Rectal smooth muscle tissue (tissue), 1 donor: ENCODE measurements at regions not wholly inside any gene's neighbourhood (a gene's known extent, or its start where the extent isn't known, plus 50 kb on each side); places are given as distances from the start of the nearest gene placed in this dataset.

ENCODE experiments used
- H3K27ac ChIP-seq: one replicate; pipeline ENCODE4 v1.7.0; 2013; ENCODE audit warnings: low read depth, low read length, inconsistent platforms
- H3K27me3 ChIP-seq: one replicate; pipeline ENCODE4 v1.7.0; 2013; ENCODE audit warnings: low read length; ENCODE audit not compliant: control insufficient read depth, insufficient read depth
- H3K36me3 ChIP-seq: one replicate; pipeline ENCODE4 v1.7.0; 2013; ENCODE audit warnings: low read length; ENCODE audit not compliant: control insufficient read depth, insufficient read depth
- H3K4me1 ChIP-seq: one replicate; pipeline ENCODE4 v1.7.0; 2013; ENCODE audit warnings: low read length; ENCODE audit not compliant: control insufficient read depth, insufficient read depth
- H3K4me3 ChIP-seq: one replicate; pipeline ENCODE4 v1.7.0; 2013; ENCODE audit warnings: low read length
- H3K9ac ChIP-seq: one replicate; pipeline ENCODE4 v1.7.0; 2013; ENCODE audit warnings: low read length

DNA sequence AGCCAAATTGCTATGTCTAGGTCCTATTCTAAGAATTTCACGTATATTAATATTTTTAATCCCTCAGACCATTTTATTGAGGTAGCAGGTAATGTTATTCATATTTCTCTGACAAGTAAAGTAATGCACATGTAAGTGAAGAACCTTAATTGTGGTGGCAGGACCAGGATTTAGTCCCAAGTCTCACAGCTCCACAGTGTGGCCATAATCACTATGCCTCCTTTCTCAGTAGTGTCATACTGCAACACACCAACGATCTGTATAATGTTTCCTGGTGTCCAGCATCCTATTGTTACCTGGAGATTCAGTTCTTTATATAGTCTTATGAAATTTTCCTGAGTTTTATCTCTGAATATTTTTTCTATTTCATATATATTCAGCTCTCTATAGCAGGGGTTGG, 340.3 kb downstream of the OLFM4 start:
- Histone ChIP-seq H3K4me3 (no peak overlapping the region), H3K4me1 (no peaks in the 10 kb centered on the region), H3K9ac (no peak overlapping the region), H3K27ac (no peak overlapping the region), H3K27me3 (no peaks in the 10 kb centered on the region), H3K36me3 (no peaks in the 10 kb centered on the region)

DNA sequence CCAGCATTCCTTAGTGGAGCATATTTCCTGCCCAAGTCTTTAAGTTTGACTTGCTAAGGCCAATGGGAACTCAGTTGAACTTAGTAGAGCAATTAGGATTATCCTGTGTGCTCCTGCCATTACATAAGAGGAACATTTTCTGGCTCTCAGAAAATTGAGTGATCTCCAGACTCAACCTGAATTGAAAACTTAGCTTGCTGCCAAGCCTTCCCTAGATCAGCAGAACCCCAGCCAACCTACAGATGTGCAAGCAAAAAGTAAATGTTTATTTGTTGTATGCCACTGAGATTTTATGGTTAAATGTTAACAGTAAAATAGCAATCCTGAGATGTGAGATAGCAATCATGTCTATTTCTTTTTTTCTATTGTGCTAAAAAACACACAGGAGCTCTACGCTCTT, 350.9 kb downstream of the OLFM4 start:
- Histone ChIP-seq H3K9ac (no peak overlapping the region), H3K27ac (no peak overlapping the region), H3K4me1 (no peaks in the 10 kb centered on the region), H3K27me3 (no peaks in the 10 kb centered on the region), H3K4me3 (no peak overlapping the region), H3K36me3 (no peaks in the 10 kb centered on the region)

- H3K4me1 ChIP-seq = no peaks in the 10 kb centered on the region
- H3K4me3 ChIP-seq = no peak overlapping the region
- H3K27me3 ChIP-seq = no peaks in the 10 kb centered on the region
- no peaks in the 10 kb centered on the region for H3K36me3 ChIP-seq
- H3K9ac ChIP-seq = no peak overlapping the region
- no peak overlapping the region for H3K27ac ChIP-seq
Measured at GRCh38 chr13:53382008-53382407, 353.4 kb downstream of the OLFM4 start.

DNA sequence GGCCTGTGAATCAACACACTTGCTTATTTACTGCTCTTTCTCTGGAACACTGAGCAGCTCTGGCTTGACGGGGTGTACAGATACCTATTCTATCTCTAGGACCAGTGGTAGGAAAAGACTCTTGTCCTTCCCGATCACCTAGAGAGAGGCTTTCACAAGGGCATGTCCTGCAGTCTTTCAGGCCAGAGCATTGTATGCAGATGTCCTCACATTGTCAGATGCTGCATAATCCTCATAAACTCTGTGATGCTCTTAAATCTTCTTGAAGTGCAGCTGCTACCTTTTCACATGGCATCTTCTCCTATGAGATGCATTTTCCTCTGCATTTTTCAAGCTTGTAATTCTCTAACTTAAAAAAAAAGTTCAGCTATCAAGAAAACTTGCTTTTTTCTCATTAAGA, 369.4 kb downstream of the OLFM4 start:
- Histone ChIP-seq H3K4me1 (no peaks in the 10 kb centered on the region), H3K27me3 (no peaks in the 10 kb centered on the region), H3K36me3 (no peaks in the 10 kb centered on the region), H3K4me3 (no peak overlapping the region), H3K9ac (no peak overlapping the region), H3K27ac (no peak overlapping the region)

DNA sequence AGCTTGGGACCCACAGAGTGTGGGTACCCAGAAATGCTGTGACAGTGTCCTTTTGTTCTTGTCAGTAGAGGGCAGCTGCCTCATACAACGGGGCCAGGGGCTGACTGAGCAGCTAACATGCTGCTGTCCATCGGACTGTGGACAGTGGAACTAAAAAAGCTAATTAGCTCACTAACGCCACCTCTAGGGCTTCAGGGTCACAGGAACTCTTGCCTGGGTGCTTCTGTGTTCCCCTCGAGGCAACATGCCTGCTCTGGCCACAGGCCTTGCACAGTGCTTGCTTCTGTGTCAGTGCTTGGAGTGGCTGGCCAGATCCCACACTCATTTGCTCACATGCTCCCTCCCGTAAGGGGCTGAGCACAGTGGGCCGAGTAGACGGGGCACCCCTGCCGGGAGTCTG, 377.0 kb downstream of the OLFM4 start:
- no peaks in the 10 kb centered on the region for H3K4me1 ChIP-seq
- H3K4me3 ChIP-seq = no peak overlapping the region
- H3K36me3 ChIP-seq = no peaks in the 10 kb centered on the region
- H3K27ac ChIP-seq = no peak overlapping the region
- H3K9ac ChIP-seq = no peak overlapping the region
- no peaks in the 10 kb centered on the region for H3K27me3 ChIP-seq

DNA sequence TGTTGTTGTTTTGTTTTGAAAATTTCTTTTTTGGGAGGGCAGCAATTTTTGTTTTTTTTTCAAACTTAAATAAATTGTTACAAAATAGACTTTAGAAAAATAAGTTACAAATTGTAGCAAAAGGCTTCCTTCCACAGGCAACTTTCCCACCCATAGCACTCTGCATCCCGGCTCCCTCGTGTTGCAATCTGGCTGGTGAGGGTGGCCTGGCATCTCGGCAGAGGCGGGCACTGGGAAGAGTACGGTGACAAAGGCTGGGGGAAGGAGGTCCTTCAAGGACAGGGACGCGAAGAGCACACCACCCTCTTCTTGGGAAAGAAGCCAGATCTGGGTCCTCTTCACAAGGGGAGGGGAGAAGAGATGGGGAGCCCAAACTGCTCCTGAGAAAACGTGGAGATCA, 379.7 kb downstream of the OLFM4 start:
- no peak overlapping the region for H3K9ac ChIP-seq
- no peaks in the 10 kb centered on the region for H3K27me3 ChIP-seq
- no peak overlapping the region for H3K4me3 ChIP-seq
- no peaks in the 10 kb centered on the region for H3K36me3 ChIP-seq
- H3K4me1 ChIP-seq = no peaks in the 10 kb centered on the region
- no peak overlapping the region for H3K27ac ChIP-seq

GRCh38 chr13:53408847-53409568, 380.4 kb downstream of the OLFM4 start:
- Histone ChIP-seq H3K9ac (no peak overlapping the region), H3K4me1 (no peaks in the 10 kb centered on the region), H3K27me3 (no peaks in the 10 kb centered on the region), H3K4me3 (no peak overlapping the region), H3K27ac (no peak overlapping the region), H3K36me3 (no peaks in the 10 kb centered on the region)

DNA sequence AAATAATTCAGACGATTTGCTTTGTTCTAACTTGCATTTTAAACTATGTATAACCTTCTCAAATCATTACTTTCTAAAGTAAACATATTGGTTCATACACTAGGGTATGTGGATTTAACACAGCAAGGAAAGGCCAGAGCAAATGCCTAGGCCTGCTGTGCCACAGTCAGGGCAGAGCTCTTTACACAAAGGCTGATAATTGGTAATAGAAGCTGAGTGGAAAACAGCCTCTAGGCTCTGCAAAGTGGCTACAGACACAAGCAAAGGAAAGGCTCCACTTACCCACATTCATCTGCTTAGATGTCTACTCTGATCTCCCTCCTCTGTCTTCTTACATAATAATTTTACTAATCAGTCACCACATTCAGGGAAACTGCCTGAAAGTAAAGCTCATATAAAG, 382.9 kb downstream of the OLFM4 start:
- Histone ChIP-seq H3K27ac (no peak overlapping the region), H3K4me1 (no peaks in the 10 kb centered on the region), H3K4me3 (no peak overlapping the region), H3K36me3 (no peaks in the 10 kb centered on the region), H3K27me3 (no peaks in the 10 kb centered on the region), H3K9ac (no peak overlapping the region)

DNA sequence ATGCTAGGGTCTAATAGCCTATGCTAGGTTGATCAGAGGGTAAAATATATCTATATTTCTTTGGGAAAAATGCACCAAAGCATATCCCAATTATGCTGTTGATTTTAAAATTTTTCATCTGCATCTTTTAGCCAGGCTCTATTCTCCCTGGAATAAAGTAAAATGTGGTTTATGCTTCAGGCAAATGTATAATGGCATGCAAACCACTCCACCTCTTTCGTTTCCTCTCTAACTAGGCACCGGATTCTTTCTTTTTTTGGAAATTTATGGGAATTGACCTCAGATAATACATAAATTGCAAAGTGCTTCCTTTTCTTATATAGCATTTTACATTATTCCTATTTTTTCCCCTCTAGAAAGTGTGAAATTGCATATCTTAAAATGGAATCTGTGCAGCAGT, 386.5 kb downstream of the OLFM4 start:
- no peak overlapping the region for H3K27ac ChIP-seq
- H3K4me1 ChIP-seq = no peaks in the 10 kb centered on the region
- H3K4me3 ChIP-seq = no peak overlapping the region
- H3K27me3 ChIP-seq = no peaks in the 10 kb centered on the region
- H3K9ac ChIP-seq = no peak overlapping the region
- H3K36me3 ChIP-seq = no peaks in the 10 kb centered on the region

DNA sequence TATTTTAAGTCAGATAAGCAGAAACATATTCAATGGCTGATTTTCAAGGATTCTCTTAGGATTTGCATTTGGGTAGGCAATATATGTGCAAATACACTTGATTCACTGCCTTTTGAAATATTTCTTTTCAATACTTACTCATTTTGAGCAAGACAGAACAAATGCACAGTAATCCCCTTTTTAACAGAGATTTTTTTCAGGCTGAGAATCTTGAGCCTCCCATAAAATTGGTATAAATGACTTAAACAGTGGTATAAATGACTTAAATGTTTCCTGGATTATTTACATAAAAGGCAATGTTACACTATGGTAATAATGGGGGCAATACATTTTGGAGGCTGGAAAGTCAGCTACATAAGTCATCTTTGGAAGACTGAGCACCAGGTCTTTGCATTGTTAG, 389.0 kb downstream of the OLFM4 start:
- Histone ChIP-seq H3K4me3 (no peak overlapping the region), H3K36me3 (no peaks in the 10 kb centered on the region), H3K27me3 (no peaks in the 10 kb centered on the region), H3K4me1 (no peaks in the 10 kb centered on the region), H3K27ac (no peak overlapping the region), H3K9ac (no peak overlapping the region)

DNA sequence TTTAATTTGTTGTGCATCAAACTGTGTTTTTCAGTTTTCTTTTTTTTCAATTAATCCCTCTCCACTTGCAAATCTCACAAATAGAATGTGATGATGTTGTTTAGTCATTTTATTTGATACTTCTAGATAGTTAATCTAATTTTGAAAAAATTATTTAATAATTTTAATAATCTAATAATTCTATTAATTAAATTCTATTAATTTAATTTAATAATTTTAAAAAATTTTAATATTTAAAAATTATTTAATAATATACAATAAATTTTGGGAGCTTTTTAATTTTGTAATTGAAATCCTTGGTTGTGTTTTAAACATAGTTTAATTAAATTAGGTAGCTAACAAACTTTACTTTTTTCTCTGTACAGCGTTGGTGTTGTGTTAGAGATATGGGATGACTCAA, 393.8 kb downstream of the OLFM4 start:
- Histone ChIP-seq H3K27ac (no peak overlapping the region), H3K4me1 (no peaks in the 10 kb centered on the region), H3K27me3 (no peaks in the 10 kb centered on the region), H3K4me3 (no peak overlapping the region), H3K9ac (no peak overlapping the region), H3K36me3 (no peaks in the 10 kb centered on the region)

GRCh38 chr13:53436396-53436795, 407.8 kb downstream of the OLFM4 start:
- Histone ChIP-seq H3K4me3 (no peak overlapping the region), H3K27ac (no peak overlapping the region), H3K27me3 (no peaks in the 10 kb centered on the region), H3K4me1 (no peaks in the 10 kb centered on the region), H3K36me3 (no peaks in the 10 kb centered on the region), H3K9ac (no peak overlapping the region)

DNA sequence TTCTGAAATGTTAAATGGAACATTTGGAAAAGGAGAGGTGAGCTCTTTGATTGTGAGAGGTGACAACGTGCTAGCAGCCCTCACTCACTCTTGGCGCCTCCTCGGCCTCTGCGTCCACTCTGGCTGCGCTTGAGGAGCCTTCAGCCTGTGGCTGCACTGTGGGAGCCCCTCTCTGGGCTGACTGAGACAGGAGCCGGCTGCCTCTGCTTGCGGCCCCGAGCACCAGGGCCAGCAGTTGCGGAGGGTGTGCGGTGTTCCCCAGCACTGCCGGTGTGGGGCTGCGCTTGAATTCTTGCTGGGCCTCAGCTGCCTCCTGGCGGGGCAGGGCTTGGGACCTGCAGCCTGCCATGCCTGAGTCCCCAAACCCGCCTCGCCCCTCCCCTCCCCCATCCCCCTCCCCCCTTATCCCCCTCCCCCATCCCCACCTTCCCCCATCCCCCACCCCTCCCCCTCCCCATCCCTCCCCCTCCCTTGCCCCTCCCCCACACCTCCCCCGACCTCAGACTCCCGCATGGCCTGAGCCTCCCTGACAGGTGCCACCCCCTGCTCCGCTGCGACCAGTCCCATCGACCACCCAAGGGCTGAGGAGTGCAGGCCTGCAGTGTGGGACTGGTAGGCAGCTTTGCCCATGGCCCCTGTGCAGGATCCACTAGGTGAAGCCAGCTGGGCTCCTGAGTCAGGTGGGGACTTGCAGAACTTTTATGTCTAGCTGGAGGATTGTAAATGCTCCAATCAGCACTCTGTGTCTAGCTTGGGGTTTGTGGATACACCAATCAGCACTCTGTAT, 411.0 kb downstream of the OLFM4 start:
- Histone ChIP-seq H3K36me3 (no peaks in the 10 kb centered on the region), H3K27ac (no peak overlapping the region), H3K4me3 (no peak overlapping the region), H3K4me1 (no peaks in the 10 kb centered on the region), H3K9ac (no peak overlapping the region), H3K27me3 (no peaks in the 10 kb centered on the region)
